Uterus (tissue), 2 donors: ENCODE measurements at regions not wholly inside any gene's neighbourhood (a gene's known extent, or its start where the extent isn't known, plus 50 kb on each side); places are given as distances from the start of the nearest gene placed in this dataset.
"Not testable (repeated sequence)": the region's sequence is repeated elsewhere in the genome, so short reads cannot be mapped to it uniquely, and the experiment has no call there.

Experiments
- POLR2A ChIP-seq, 2 donors: fragments of 450-650 bp; IDR thresholded peaks; one replicate each; pipeline ENCODE4 v1.6.1; 2016; ENCODE audit warnings: antibody characterized with exemption in 2 of 2, mild to moderate bottlenecking in 1 of 2, moderate library complexity in 1 of 2
- TF ChIP-seq, protein P1 (sequence below), 4 experiments: fragments of 200-600 bp in 2 of 4; fragments of 450-650 bp in 2 of 4; sonication (generic) in 2 of 4; IDR thresholded peaks; one replicate each; pipeline ENCODE4 v1.5.1; 2016 to 2019; ENCODE audit warnings: antibody characterized with exemption in 4 of 4, mild to moderate bottlenecking in 2 of 4, moderate library complexity in 1 of 4

DNA sequence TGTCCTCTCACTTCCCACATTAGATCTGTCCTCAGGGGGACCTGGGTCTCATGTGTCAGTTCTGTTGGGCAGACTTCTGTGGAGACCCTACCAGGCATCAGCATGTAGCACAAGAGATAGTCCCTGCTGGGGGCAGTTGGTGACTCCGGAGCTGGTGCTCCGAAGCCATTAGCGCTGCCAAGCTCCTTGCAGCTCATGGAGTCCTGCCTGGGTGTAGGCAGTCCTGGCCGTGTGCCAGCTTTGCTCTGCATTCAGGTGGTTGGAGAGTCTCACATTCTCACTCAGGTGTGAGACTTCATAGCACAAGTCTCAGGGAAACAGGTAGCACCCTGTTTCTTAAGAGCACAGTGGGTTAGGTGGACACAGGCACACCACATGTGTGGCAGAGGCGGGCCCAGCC, 202.3 kb downstream of the LIPI start:
- TF ChIP-seq, protein P1, sequence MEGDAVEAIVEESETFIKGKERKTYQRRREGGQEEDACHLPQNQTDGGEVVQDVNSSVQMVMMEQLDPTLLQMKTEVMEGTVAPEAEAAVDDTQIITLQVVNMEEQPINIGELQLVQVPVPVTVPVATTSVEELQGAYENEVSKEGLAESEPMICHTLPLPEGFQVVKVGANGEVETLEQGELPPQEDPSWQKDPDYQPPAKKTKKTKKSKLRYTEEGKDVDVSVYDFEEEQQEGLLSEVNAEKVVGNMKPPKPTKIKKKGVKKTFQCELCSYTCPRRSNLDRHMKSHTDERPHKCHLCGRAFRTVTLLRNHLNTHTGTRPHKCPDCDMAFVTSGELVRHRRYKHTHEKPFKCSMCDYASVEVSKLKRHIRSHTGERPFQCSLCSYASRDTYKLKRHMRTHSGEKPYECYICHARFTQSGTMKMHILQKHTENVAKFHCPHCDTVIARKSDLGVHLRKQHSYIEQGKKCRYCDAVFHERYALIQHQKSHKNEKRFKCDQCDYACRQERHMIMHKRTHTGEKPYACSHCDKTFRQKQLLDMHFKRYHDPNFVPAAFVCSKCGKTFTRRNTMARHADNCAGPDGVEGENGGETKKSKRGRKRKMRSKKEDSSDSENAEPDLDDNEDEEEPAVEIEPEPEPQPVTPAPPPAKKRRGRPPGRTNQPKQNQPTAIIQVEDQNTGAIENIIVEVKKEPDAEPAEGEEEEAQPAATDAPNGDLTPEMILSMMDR (IDR thresholded peaks at IDR 0.05): not testable (repeated sequence)
- TF ChIP-seq POLR2A (IDR thresholded peaks at IDR 0.05): not testable (repeated sequence)
